K562 (cell line): ENCODE measurements at regions not wholly inside any gene's neighbourhood (a gene's known extent, or its start where the extent isn't known, plus 50 kb on each side); places are given as distances from the start of the nearest gene placed in this dataset.

Source experiments
- EP300 ChIP-seq: IDR thresholded peaks from 2 replicates; pipeline ENCODE4 v1.6.1; 2012; ENCODE audit warnings: low read length, improper control_type of control experiment
- EZH2 ChIP-seq: IDR thresholded peaks from 2 replicates; pipeline ENCODE4 v1.6.1; 2012; ENCODE audit warnings: low read depth, mild to moderate bottlenecking, inconsistent platforms, low read length, borderline replicate concordance
- FOXJ3 ChIP-seq: sonication (generic); formaldehyde crosslinking; IDR thresholded peaks from 2 replicates; pipeline ENCODE4 v1.4.0; 2020; ENCODE audit warnings: mild to moderate bottlenecking, missing genetic modification reagents
- FOXM1 ChIP-seq, 2 experiments: fragments of 450-650 bp in 1 of 2; sonication (generic) in 1 of 2; formaldehyde crosslinking in 1 of 2; IDR thresholded peaks; 2 replicates each; pipeline versions ENCODE4 v1.6.1 to v1.9.0; 2017 to 2022; ENCODE audit warnings: low read depth in 2 of 2, mild to moderate bottlenecking in 2 of 2, missing genetic modification reagents in 1 of 2, moderate library complexity in 1 of 2
- MCM7 ChIP-seq, 2 experiments: fragments of 450-650 bp; IDR thresholded peaks; 2 replicates each; pipeline ENCODE4 v1.6.1; 2016 to 2018
- NFIC ChIP-seq: fragments of 450-650 bp; IDR thresholded peaks from 2 replicates; pipeline ENCODE4 v1.6.1; 2017; ENCODE audit warnings: mild to moderate bottlenecking, inconsistent platforms
- SIRT6 ChIP-seq: IDR thresholded peaks from one replicate; pipeline ENCODE4 v1.6.1; 2012; ENCODE audit warnings: low read depth, mild to moderate bottlenecking, control low read depth, inconsistent platforms, low read length, moderate library complexity
- SP1 ChIP-seq: sonication (generic); formaldehyde crosslinking; IDR thresholded peaks from 2 replicates; pipeline ENCODE4 v1.8.1; 2022; ENCODE audit warnings: mild to moderate bottlenecking, missing genetic modification reagents
- TGIF2 ChIP-seq: sonication (generic); formaldehyde crosslinking; IDR thresholded peaks from 2 replicates; pipeline ENCODE4 v1.8.1; 2022; ENCODE audit warnings: mild to moderate bottlenecking, missing genetic modification reagents, moderate library complexity

GRCh38 chr12:97292588-97292987 is 170.0 kb upstream of the RMST start:
- TF ChIP-seq FOXM1 (IDR thresholded peaks at IDR 0.05; ENCODE audit: low read depth) (no peak), FOXM1 (CRISPR knock-in tag; IDR thresholded peaks at IDR 0.05; ENCODE audit: low read depth) (no peak), EP300 (no peak), MCM7 (IDR thresholded peaks at IDR 0.05) (no peak), TGIF2 (CRISPR knock-in tag) (no peak), SP1 (CRISPR knock-in tag) (no peak), NFIC (no peak), EZH2 (no peak), SIRT6 (no peak), FOXJ3 (no peak)
